Trophoblast cell (in vitro differentiated cells and primary cell): ENCODE measurements at regions not wholly inside any gene's neighbourhood (a gene's known extent, or its start where the extent isn't known, plus 50 kb on each side); places are given as distances from the start of the nearest gene placed in this dataset.

Source experiments
- DNase-seq, 2 donors: peaks; one replicate each; pipeline ENCODE4 v3.0.0-alpha.2; 2016
- H2AFZ ChIP-seq: 2 replicates; pipeline ENCODE4 v1.6.1; 2013; ENCODE audit warnings: low read length, moderate library complexity, mild to moderate bottlenecking; ENCODE audit not compliant: insufficient read depth, poor library complexity
- H2AK5ac ChIP-seq: 2 replicates; pipeline ENCODE4 v1.6.1; 2013; ENCODE audit warnings: mild to moderate bottlenecking, low read length
- H2BK120ac ChIP-seq: 2 replicates; pipeline ENCODE4 v1.6.1; 2013; ENCODE audit warnings: low read length, mild to moderate bottlenecking, moderate library complexity; ENCODE audit not compliant: insufficient read depth, poor library complexity
- H2BK12ac ChIP-seq: 2 replicates; pipeline ENCODE4 v1.6.1; 2013; ENCODE audit warnings: mild to moderate bottlenecking, low read length, moderate library complexity
- H2BK5ac ChIP-seq: 2 replicates; pipeline ENCODE4 v1.6.1; 2013; ENCODE audit warnings: low read length, low read depth, moderate library complexity, mild to moderate bottlenecking; ENCODE audit not compliant: poor library complexity
- H3K14ac ChIP-seq: 2 replicates; pipeline ENCODE4 v1.6.1; 2013; ENCODE audit warnings: mild to moderate bottlenecking, low read length
- H3K18ac ChIP-seq: 2 replicates; pipeline ENCODE4 v1.6.1; 2013; ENCODE audit warnings: mild to moderate bottlenecking, low read length
- H3K23ac ChIP-seq: 2 replicates; pipeline ENCODE4 v1.6.1; 2013; ENCODE audit warnings: low read length
- H3K27ac ChIP-seq: 2 replicates; pipeline ENCODE4 v1.5.1; 2013; ENCODE audit warnings: low read depth, mild to moderate bottlenecking, inconsistent platforms, low read length, moderate library complexity
- H3K27me3 ChIP-seq: 2 replicates; pipeline ENCODE4 v1.6.1; 2013; ENCODE audit warnings: inconsistent platforms, mild to moderate bottlenecking, low read length, moderate library complexity; ENCODE audit not compliant: insufficient read depth
- H3K36me3 ChIP-seq, 2 experiments: 1 replicate in 1 of 2; 2 replicates in 1 of 2; pipeline ENCODE4 v1.6.1; 2013; ENCODE audit warnings: low read length in 2 of 2, mild to moderate bottlenecking in 2 of 2, moderate library complexity in 1 of 2; ENCODE audit not compliant: insufficient read depth in 2 of 2, control insufficient read depth in 1 of 2
- H3K4ac ChIP-seq: 2 replicates; pipeline ENCODE4 v1.6.1; 2013; ENCODE audit warnings: low read depth, mild to moderate bottlenecking, low read length, moderate library complexity
- H3K4me1 ChIP-seq, 2 experiments: 1 replicate in 1 of 2; 2 replicates in 1 of 2; pipeline ENCODE4 v1.6.1; 2013; ENCODE audit warnings: low read length in 2 of 2, mild to moderate bottlenecking in 2 of 2, moderate library complexity in 1 of 2; ENCODE audit not compliant: insufficient read depth in 2 of 2, control insufficient read depth in 1 of 2
- H3K4me2 ChIP-seq: 2 replicates; pipeline ENCODE4 v1.6.1; 2013; ENCODE audit warnings: inconsistent platforms, mild to moderate bottlenecking, low read length, moderate library complexity
- H3K4me3 ChIP-seq: 2 replicates; pipeline ENCODE4 v1.5.1; 2013; ENCODE audit warnings: mild to moderate bottlenecking, low read depth, low read length, inconsistent platforms
- H3K79me1 ChIP-seq: one replicate; pipeline ENCODE4 v1.6.1; 2013; ENCODE audit warnings: low read length
- H3K79me2 ChIP-seq: 2 replicates; pipeline ENCODE4 v1.6.1; 2013; ENCODE audit warnings: low read length, mild to moderate bottlenecking; ENCODE audit not compliant: control insufficient read depth, insufficient read depth, poor library complexity
- H3K9ac ChIP-seq: 2 replicates; pipeline ENCODE4 v1.6.1; 2013; ENCODE audit warnings: mild to moderate bottlenecking, low read length
- H3K9me3 ChIP-seq: 2 replicates; pipeline ENCODE4 v1.6.1; 2013; ENCODE audit warnings: low read depth, mild to moderate bottlenecking, control low read depth, inconsistent platforms, low read length; ENCODE audit not compliant: insufficient read depth
- H4K12ac ChIP-seq: 2 replicates; pipeline ENCODE4 v1.6.1; 2013; ENCODE audit warnings: low read depth, mild to moderate bottlenecking, low read length, moderate library complexity
- H4K8ac ChIP-seq: 2 replicates; pipeline ENCODE4 v1.6.1; 2013; ENCODE audit warnings: low read depth, mild to moderate bottlenecking, low read length, moderate library complexity
- H4K91ac ChIP-seq: one replicate; pipeline ENCODE4 v1.6.1; 2013; ENCODE audit warnings: low read depth, mild to moderate bottlenecking, low read length, moderate library complexity
- WGBS: extraction: QIAGEN DNeasy Blood & Tissue Kit; methylation state at CpG from one replicate; pipeline ENCODE4 v1.1.7; 2013; ENCODE audit warnings: missing lambda C conversion rate; ENCODE audit not compliant: insufficient read length, insufficient coverage; ENCODE audit errors: extremely low coverage; 5-methylcytosine and 5-hydroxymethylcytosine counted together

GRCh38 chr7:72476608-72477305 lies 64.6 kb upstream of the CALN1 start:
- no peaks in the 10 kb centered on the region for H3K79me1 ChIP-seq
- no peak overlapping the region for H3K27ac ChIP-seq
- no peak overlapping the region for H2BK12ac ChIP-seq
- no peak overlapping the region for H3K23ac ChIP-seq
- no peak overlapping the region for H3K4ac ChIP-seq
- H3K14ac ChIP-seq, result no peak overlapping the region
- no peak overlapping the region for H2AK5ac ChIP-seq
- no CpG with 5 or more reads among the region's 16 CpGs for WGBS
- DNase-seq, result no peak
- no peaks in the 10 kb centered on the region for H3K27me3 ChIP-seq
- no peak overlapping the region for H3K4me3 ChIP-seq
- no peak overlapping the region for H4K12ac ChIP-seq
- H3K79me2 ChIP-seq, result no peaks in the 10 kb centered on the region
- no peak overlapping the region for H3K18ac ChIP-seq
- H3K4me2 ChIP-seq, result no peak overlapping the region
- H2BK120ac ChIP-seq, result no peak overlapping the region
- H4K8ac ChIP-seq, result no peak overlapping the region
- H3K36me3 ChIP-seq, result no peaks in the 10 kb centered on the region
- no peaks in the 10 kb centered on the region for H3K9me3 ChIP-seq
- no peaks in the 10 kb centered on the region for H3K4me1 ChIP-seq
- H2BK5ac ChIP-seq, result no peak overlapping the region
- H4K91ac ChIP-seq, result no peak overlapping the region
- H3K9ac ChIP-seq, result no peak overlapping the region
- H2AFZ ChIP-seq, result no peak overlapping the region

- Histone ChIP-seq H3K14ac (no peak overlapping the region), H3K79me2 (no peaks in the 10 kb centered on the region), H2BK12ac (no peak overlapping the region), H2AFZ (no peak overlapping the region), H4K91ac (no peak overlapping the region), H3K79me1 (no peaks in the 10 kb centered on the region), H2BK5ac (no peak overlapping the region), H3K4me3 (no peak overlapping the region), H3K4me2 (no peak overlapping the region), H2AK5ac (no peak overlapping the region), H3K23ac (no peak overlapping the region), H3K18ac (no peak overlapping the region), H3K4me1 (no peaks in the 10 kb centered on the region), H3K9ac (no peak overlapping the region), H2BK120ac (no peak overlapping the region), H3K27ac (no peak overlapping the region), H4K12ac (no peak overlapping the region), H3K4ac (no peak overlapping the region), H3K9me3 (peaks cover 4% of the 10 kb centered on the region), H3K27me3 (no peaks in the 10 kb centered on the region), H4K8ac (no peak overlapping the region), H3K36me3 (no peaks in the 10 kb centered on the region)
- WGBS, result no CpG with 5 or more reads among the region's 9 CpGs
- no peak for DNase-seq
Observed at GRCh38 chr7:72467237-72467636, 55.1 kb upstream of the CALN1 start.

GRCh38 chr7:72466797-72467196 lies 54.7 kb upstream of the CALN1 start:
- Histone ChIP-seq H3K4ac (no peak overlapping the region), H4K91ac (no peak overlapping the region), H3K9ac (no peak overlapping the region), H3K27ac (no peak overlapping the region), H3K14ac (no peak overlapping the region), H3K9me3 (peaks cover 4% of the 10 kb centered on the region), H4K8ac (no peak overlapping the region), H3K79me2 (no peaks in the 10 kb centered on the region), H3K79me1 (no peaks in the 10 kb centered on the region), H3K27me3 (no peaks in the 10 kb centered on the region), H3K18ac (no peak overlapping the region), H2BK120ac (no peak overlapping the region), H2AFZ (no peak overlapping the region), H4K12ac (no peak overlapping the region), H2BK5ac (no peak overlapping the region), H3K36me3 (no peaks in the 10 kb centered on the region), H2BK12ac (no peak overlapping the region), H3K4me1 (no peaks in the 10 kb centered on the region), H3K4me2 (no peak overlapping the region), H2AK5ac (no peak overlapping the region), H3K23ac (no peak overlapping the region), H3K4me3 (no peak overlapping the region)
- no CpG with 5 or more reads among the region's 2 CpGs for WGBS
- no peak for DNase-seq

DNA sequence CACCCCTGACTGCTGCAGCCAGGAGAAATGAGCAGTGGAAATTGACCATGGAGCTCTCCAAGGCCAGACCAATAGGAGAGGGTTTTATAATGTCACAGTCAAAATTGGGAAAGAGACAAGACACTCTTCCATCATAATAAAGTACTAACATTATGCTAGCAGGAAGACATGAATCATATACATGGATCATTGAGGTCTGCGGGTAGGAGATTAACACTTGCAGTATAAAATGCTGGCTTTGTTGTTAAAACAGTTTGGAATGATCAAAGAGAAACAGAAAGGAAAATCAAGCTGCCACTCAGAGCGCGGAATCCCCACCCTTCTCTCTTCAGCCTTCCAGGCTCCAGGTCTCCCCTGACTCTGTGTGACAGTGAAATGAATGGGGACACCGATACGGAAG lies 53.4 kb upstream of the CALN1 start:
- Histone ChIP-seq H2AK5ac (no peak overlapping the region), H3K9ac (no peak overlapping the region), H2AFZ (no peak overlapping the region), H3K36me3 (no peaks in the 10 kb centered on the region), H3K4me1 (no peaks in the 10 kb centered on the region), H2BK12ac (no peak overlapping the region), H3K14ac (no peak overlapping the region), H4K12ac (no peak overlapping the region), H3K79me2 (no peaks in the 10 kb centered on the region), H3K9me3 (peaks cover 4% of the 10 kb centered on the region), H4K91ac (no peak overlapping the region), H3K4me3 (no peak overlapping the region), H3K4me2 (no peak overlapping the region), H3K18ac (no peak overlapping the region), H3K79me1 (no peaks in the 10 kb centered on the region), H3K27me3 (no peaks in the 10 kb centered on the region), H3K4ac (no peak overlapping the region), H3K27ac (no peak overlapping the region), H2BK120ac (no peak overlapping the region), H2BK5ac (no peak overlapping the region), H3K23ac (no peak overlapping the region), H4K8ac (no peak overlapping the region)
- DNase-seq, result no peak
- no CpG with 5 or more reads among the region's 5 CpGs for WGBS
